Natural killer cell (primary cell): ENCODE measurements at regions not wholly inside any gene's neighbourhood (a gene's known extent, or its start where the extent isn't known, plus 50 kb on each side); places are given as distances from the start of the nearest gene placed in this dataset.

Experiments
- ATAC-seq, 3 donors: fragments of 150-1000 bp in 2 of 3; fragments of 200-7000 bp in 1 of 3; cut with Tn5 transposase; 1 replicate in 1 of 3; 2 replicates in 2 of 3; pipeline ENCODE4 v1.10.0; 2021; ENCODE audit warnings: mild to moderate bottlenecking in 2 of 3, moderate library complexity in 2 of 3
- DNase-seq, 2 donors: peaks; one replicate each; pipeline versions ENCODE4 v3.0.0 to v3.0.0-alpha.2; 2013 to 2021; ENCODE audit warnings: mixed read lengths in 1 of 2
- H3K27ac ChIP-seq: one replicate; pipeline ENCODE4 v1.5.1; 2013; ENCODE audit warnings: mild to moderate bottlenecking, low read length
- H3K27me3 ChIP-seq: one replicate; pipeline ENCODE4 v1.6.1; 2013; ENCODE audit warnings: low read length; ENCODE audit not compliant: control insufficient read depth, insufficient read depth
- H3K36me3 ChIP-seq: one replicate; pipeline ENCODE4 v1.6.1; 2013; ENCODE audit warnings: low read length; ENCODE audit not compliant: control insufficient read depth, insufficient read depth
- H3K4me1 ChIP-seq: one replicate; pipeline ENCODE4 v1.6.1; 2013; ENCODE audit warnings: low read length; ENCODE audit not compliant: control insufficient read depth, insufficient read depth
- H3K4me3 ChIP-seq: one replicate; pipeline ENCODE4 v1.5.1; 2013; ENCODE audit warnings: low read length
- H3K9me3 ChIP-seq: one replicate; pipeline ENCODE4 v1.6.1; 2013; ENCODE audit warnings: low read length; ENCODE audit not compliant: control insufficient read depth, insufficient read depth
- H3K27ac Mint-ChIP-seq, 2 donors: one replicate each; pipeline ENCODE4 v1.8.0; 2022; ENCODE audit warnings: mild to moderate bottlenecking in 2 of 2, mixed read lengths in 2 of 2, moderate library complexity in 1 of 2
- H3K27me3 Mint-ChIP-seq, 2 donors: one replicate each; pipeline ENCODE4 v1.8.0; 2022; ENCODE audit warnings: low read depth in 2 of 2, mixed read lengths in 2 of 2
- H3K36me3 Mint-ChIP-seq: one replicate; pipeline ENCODE4 v1.8.0; 2022; ENCODE audit warnings: mixed read lengths
- H3K4me1 Mint-ChIP-seq, 2 donors: one replicate each; pipeline ENCODE4 v1.8.0; 2022; ENCODE audit warnings: mixed read lengths in 2 of 2
- H3K4me3 Mint-ChIP-seq: one replicate; pipeline ENCODE4 v1.8.0; 2022; ENCODE audit warnings: mild to moderate bottlenecking, moderate library complexity, mixed read lengths
- H3K9me3 Mint-ChIP-seq, 2 donors: one replicate each; pipeline ENCODE4 v1.8.0; 2022; ENCODE audit warnings: mixed read lengths in 2 of 2
- CTCF ChIP-seq: fragments of 200-600 bp; IDR thresholded peaks from one replicate; pipeline ENCODE4 v1.8.0; 2022; ENCODE audit warnings: antibody characterized with exemption
- WGBS: methylation state at CpG from one replicate; pipeline ENCODE4 v1.1.7; 2013; ENCODE audit warnings: missing lambda C conversion rate; ENCODE audit not compliant: insufficient coverage; 5-methylcytosine and 5-hydroxymethylcytosine counted together
- intact Hi-C: fragments of 100-400 bp; cut with micrococcal nuclease; formaldehyde crosslinking; loops from one replicate; pipeline ENCODE4 v1.14.2; 2022

DNA sequence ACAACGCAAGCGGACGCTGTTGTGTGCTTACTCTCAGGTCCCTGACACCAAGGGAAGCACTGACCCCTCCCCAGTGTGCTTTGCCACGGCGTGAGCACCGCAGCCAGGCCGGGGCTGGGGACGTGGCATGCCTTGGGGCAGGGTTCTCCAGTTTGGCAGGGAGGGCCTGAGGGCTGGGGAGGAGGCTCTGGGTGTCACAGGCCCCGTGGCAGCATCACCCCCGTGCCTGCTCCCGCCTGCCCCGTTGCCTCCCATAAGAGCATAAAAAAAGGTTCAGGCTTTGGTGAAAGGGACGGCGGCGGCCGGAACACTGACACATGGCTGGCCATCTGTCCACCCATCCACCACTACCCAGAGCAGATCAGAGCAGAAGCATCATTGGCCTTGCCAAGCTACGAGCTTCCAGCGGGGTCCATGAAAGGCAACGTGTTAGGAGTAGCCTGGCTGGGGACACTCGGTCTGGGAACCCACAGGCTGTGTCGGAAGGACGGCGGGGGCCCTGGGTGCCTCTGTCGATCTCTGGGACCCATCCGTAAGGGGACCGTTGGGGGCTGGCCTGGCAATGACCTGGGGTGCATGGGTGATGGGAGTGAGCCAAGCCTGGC, 183.0 kb downstream of the IGLL1 start:
- Histone ChIP-seq H3K9me3 (no peaks in the 10 kb centered on the region), H3K4me3 (no peak overlapping the region), H3K4me1 (peaks cover 16% of the 10 kb centered on the region), H3K27me3 (no peaks in the 10 kb centered on the region), H3K36me3 (no peaks in the 10 kb centered on the region), H3K27ac (no peak overlapping the region)
- DNase-seq = no peak
- WGBS = 92% methylated on average over 26 of the region's 26 CpGs
- Mint-ChIP-seq H3K9me3 (no peaks in the 10 kb centered on the region), H3K4me3 (no peak overlapping the region), H3K27me3 (no peaks in the 10 kb centered on the region), H3K4me1 (peaks cover 0 to 10% of the 10 kb centered on the region in 2 donors), H3K36me3 (no peaks in the 10 kb centered on the region), H3K27ac (no peak overlapping the region)
- no peak for TF ChIP-seq CTCF
- ATAC-seq = no peak
- intact Hi-C loops = no loop called here

GRCh38 chr22:23396362-23397007, 183.6 kb downstream of the IGLL1 start:
- peaks cover 12% of the 10 kb centered on the region for H3K4me1 ChIP-seq
- Mint-ChIP-seq H3K27ac (no peak overlapping the region), H3K4me1 (peaks cover 0 to 10% of the 10 kb centered on the region in 2 donors), H3K4me3 (no peak overlapping the region), H3K36me3 (no peaks in the 10 kb centered on the region), H3K9me3 (no peaks in the 10 kb centered on the region), H3K27me3 (no peaks in the 10 kb centered on the region)
- intact Hi-C loops = no loop called here
- no peak for DNase-seq
- H3K9me3 ChIP-seq = no peaks in the 10 kb centered on the region
- H3K36me3 ChIP-seq = no peaks in the 10 kb centered on the region
- 28% methylated on average over 8 of the region's 8 CpGs for WGBS
- H3K4me3 ChIP-seq = no peak overlapping the region
- H3K27ac ChIP-seq = no peak overlapping the region
- no peak for TF ChIP-seq CTCF
- no peaks in the 10 kb centered on the region for H3K27me3 ChIP-seq
- ATAC-seq = peak in 2 of 3 donors; percentile 62 to 76

DNA sequence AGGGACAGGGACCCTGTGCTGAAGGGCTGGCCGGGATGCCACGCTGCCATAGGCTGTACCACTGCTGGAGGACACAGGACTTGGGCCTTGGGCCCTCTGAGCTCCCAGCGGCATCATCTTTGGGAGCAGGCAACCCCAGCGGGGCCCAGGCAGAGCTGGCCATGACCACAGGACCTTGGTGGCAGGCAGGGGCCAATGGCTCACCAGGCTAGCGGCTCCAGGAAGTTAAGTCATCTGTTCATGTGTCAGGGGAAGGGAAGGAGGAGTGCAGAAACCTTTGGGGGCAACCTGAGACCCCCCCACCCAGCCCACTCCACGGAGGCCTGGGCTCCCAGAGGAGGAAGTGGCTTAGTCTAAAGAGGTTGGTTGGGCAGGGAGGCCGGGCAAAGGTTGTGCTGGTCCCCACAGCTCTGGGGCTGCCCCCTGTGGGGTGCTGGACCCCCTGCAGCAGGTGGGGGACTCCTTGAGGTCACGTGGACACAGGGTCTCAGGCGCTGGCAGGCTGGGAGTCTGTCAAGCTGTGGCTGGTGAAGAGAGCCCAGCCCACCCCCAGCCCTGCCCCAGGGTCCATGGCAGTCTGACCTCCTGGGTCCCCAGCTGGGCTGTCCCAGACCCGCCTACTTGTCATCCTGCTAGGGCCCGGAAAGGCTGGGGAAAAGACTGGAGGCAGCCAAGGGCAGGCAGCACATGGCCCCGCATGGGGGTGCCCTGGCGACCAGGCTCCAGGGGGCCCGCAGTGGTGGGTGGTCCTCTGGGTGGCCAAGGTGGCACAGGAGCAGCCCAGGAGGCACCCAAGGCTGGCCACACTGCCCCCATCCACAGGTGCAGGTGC, 184.3 kb downstream of the IGLL1 start:
- Histone ChIP-seq H3K27me3 (no peaks in the 10 kb centered on the region), H3K4me1 (peaks cover 12% of the 10 kb centered on the region), H3K36me3 (no peaks in the 10 kb centered on the region), H3K27ac (no peak overlapping the region), H3K9me3 (no peaks in the 10 kb centered on the region), H3K4me3 (no peak overlapping the region)
- 67% methylated on average over 12 of the region's 14 CpGs for WGBS
- ATAC-seq (no peak), DNase-seq (no peak)
- no peak overlapping the region for H3K27ac Mint-ChIP-seq
- no peak overlapping the region for H3K4me3 Mint-ChIP-seq
- peaks cover 0 to 10% of the 10 kb centered on the region in 2 donors for H3K4me1 Mint-ChIP-seq
- intact Hi-C loops = no loop called here
- no peaks in the 10 kb centered on the region for H3K36me3 Mint-ChIP-seq
- no peak for TF ChIP-seq CTCF
- no peaks in the 10 kb centered on the region for H3K27me3 Mint-ChIP-seq
- no peaks in the 10 kb centered on the region for H3K9me3 Mint-ChIP-seq
